Activated T-cell treated with anti-CD3 and anti-CD28 coated beads, Interleukin-2, amount 50 U/mL, for 48 hours (primary cell): ENCODE measurements at regions not wholly inside any gene's neighbourhood (a gene's known extent, or its start where the extent isn't known, plus 50 kb on each side); places are given as distances from the start of the nearest gene placed in this dataset.
"Not testable (repeated sequence)": the region's sequence is repeated elsewhere in the genome, so short reads cannot be mapped to it uniquely, and the experiment has no call there.

Experiments used
- DNase-seq, 2 experiments: peaks; one replicate each; pipeline ENCODE4 v3.0.0-alpha.2; 2020

DNA sequence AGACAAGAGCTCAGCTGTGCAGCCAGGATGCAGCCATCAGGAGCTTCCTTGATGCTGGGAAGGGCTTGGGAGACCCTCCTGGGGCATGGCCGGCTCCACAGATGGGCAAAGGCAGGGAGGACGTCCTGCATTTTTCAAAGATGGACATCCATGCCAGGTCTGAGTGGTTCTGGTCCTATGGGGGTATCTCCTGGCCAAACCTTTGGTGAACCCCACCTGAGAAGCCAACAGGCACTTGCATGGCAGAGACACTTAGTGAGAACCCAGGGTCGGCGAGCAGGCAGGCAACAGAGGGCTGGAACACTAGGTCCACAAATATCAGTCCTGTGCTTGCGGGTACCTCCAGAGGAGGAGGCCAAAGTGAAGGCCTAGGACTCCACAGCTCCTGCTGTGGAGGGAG, 70.0 kb downstream of the KCTD15 start:
- no peak for DNase-seq

DNA sequence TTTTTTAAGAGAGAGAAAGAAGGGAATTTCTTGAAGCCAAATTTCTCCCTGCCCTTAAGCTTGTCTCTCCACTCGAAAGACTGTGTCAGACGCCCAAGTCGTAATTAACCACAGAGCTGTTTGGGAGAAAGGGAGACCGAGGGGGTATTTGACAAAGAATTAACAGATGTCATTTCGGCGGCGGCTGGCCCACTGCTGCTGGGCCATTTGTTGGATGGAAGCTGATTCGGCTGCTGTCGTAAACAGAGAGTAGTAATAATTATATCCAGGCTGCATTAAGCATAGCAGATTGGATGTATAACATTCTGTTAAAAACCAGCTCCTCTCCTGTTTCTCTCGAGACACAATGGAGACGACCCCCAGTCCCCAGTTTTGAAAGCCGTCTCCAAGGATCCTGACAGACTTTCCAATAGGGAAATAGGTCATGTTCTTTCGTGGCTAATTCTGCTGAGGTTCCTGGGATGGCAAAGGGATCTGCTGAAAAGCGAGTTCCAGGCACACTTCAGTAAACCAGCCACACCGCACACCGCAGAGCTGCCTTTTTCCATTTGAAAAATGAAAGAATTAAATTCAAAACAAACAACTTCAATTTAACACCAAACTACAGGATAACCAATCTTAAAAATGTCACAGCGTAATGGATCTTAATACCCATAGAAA, 71.5 kb downstream of the KCTD15 start:
- no peak for DNase-seq

DNA sequence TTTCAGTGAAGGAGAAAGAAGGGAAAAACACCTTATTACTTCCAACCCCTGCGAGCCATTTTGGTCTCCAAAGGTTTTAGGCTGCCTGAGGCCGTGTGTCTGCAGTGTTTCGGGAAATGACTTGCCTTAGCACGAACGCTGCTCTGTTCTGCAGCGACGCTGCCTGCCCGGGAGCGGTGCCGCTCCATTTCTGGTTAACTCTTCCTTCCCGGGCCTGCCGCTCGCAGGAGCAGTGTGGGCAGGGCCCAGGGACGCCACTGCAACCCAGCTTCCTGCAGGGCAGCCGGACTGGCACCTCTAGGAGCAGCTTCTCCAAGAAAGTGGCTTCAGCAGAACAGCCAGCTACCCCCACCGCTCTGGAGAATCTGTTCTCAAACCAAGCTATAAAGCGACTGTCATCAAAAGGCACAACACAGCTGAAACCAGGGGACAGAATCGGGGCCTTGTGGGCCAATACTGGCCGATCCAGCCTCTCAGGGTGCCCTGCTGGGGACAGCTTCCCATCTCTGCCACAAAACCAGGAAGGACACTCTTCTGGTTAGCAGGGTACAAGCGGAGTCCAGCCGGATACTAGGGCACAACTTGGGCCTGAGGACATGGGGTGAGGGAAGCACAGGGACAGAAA, 72.2 kb downstream of the KCTD15 start:
- DNase-seq = no peak

DNA sequence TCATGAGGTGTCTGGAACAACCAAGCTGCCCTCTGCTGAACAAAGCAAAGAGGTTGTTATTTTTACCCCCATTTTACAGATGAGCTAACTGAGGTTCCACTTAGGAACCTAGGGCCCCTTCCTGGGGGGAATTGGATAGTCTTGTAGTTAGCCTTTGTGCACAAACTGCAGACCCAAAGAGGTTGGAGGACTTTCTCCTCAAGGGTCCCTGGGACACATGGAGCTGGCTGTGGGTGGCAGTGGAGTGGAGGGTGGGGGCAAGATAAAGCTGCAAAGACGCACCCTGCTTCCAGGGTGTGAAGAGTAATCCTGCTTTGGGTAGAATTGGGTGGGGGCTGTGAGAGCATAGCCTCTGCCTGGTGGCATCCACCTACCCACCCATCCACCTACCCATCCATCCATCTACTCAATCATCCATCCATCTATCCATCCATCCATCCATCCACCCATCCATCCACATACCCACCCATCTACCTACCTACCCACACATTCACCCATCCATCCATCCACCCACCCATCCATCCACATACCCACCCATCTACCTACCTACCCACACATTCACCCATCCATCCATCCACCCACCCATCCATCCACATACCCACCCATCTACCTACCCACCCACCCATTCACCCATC, 73.7 kb downstream of the KCTD15 start:
- not testable (repeated sequence) for DNase-seq

DNA sequence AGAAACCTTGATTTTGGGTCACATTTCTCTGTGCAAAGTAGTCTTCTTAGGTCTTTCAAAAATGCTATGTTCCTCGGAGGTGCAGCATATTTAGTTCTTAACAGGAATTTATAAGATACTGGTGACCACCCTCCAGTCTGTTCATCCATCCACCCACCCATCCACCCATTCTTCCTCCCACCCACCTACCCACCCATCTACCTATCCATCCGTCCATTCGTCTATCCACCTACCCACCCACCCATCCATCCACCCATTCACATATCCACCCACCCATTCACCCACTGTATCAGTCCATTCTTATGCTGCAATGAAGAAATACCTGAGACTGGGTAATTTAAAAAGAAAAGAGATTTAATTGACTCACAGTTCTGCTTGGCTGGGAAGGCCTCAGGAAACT, 74.9 kb downstream of the KCTD15 start:
- no peak for DNase-seq

DNA sequence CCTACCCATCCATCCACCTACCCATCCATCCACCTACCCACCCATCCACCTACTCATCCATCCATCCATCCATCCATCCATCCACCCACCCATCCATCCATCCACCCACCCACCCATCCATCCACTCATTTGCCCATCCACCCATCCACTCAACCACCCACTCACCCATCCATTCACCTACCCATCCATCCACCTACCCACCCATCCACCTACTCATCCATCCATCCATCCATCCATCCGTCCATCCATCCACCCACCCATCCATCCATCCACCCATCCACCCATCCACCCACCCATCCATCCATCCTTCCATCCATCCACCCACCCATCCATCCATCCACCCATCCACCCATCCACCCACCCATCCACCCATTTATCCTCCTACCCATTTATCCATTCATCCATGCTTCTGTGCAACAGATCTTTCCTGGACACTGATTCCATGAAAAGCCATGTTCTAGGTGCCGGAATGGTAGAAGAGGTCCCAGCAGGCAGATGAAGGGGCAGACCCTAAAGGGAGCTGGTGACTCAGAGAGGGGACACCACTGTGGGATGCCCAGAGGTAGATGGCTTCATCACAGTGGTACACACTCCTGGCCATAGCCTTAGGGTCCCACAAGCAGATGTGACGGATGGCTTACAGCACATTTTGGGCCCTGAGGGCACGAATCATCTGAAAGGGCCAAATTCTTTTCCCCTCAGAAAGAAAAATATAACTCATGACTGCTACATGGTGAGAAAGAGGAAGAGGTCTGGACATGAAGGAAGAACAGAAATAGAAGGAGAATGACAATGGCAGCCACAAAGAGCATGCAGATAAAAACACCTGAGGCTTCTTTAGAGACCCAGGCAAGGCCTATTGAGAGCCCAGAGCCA, 76.0 kb downstream of the KCTD15 start:
- DNase-seq = no peak

DNA sequence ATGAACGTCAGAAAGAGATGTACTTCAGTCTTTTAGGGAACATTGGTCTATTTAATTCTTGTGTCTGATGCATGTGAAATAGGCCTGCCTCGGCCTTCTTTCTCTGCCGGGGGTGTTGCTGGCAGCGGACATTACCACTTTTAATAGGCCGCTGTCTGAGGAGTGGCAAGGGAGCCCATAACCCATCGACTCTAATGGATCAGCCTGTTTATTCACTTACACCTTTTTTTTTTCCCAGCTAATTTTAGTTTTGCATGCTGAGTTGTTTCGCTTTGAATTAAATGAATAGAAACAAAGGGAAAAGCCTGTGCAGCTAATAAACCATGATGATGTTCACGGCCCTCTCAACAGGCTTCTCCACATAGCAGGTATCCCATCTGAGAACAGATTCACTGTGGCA, 78.4 kb downstream of the KCTD15 start:
- no peak for DNase-seq

DNA sequence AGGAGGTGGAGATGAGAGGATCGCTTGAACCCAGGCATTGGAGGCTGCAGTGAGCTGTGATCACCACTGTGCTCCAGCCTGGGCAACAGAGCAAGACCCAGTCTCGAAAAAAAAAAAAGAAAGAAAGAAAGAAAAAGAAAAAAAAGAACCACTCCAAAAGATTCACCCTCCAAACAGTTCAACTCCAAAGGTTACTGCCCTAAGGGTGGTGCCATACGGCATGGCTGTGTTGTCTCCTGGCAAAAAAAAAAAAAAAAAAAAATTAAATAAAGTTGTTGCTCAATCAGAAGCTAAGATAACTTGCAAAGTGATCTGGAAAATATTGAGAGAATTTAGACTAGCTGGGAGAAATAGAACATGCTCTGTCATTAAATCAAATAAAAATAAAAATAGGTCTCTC, 79.5 kb downstream of the KCTD15 start:
- DNase-seq = no peak

DNA sequence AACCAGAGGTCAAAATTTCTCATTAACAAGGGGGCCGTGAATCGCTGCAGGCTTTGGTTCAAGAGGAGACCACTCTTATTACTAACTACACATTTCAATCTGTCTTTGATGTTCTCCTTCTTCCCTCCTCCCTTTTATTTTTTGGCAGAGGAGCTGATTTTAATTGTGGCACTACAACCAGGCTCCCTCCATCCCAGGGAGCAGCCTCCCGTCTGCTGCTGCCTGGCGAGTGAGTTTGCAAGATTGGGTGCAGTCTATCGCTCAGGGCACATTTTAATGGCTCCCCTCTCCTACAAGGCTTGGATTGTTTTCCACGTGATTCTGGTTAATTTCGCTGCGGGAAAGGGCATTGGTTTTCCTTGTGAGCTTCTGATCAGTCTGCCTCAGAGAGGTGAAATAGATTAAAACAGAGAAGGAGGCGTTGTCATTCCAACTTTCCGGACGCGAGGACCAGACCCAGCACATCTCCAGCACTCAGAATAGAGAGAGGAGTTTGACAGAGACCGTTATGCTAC, 81.4 kb downstream of the KCTD15 start:
- no peak for DNase-seq

DNA sequence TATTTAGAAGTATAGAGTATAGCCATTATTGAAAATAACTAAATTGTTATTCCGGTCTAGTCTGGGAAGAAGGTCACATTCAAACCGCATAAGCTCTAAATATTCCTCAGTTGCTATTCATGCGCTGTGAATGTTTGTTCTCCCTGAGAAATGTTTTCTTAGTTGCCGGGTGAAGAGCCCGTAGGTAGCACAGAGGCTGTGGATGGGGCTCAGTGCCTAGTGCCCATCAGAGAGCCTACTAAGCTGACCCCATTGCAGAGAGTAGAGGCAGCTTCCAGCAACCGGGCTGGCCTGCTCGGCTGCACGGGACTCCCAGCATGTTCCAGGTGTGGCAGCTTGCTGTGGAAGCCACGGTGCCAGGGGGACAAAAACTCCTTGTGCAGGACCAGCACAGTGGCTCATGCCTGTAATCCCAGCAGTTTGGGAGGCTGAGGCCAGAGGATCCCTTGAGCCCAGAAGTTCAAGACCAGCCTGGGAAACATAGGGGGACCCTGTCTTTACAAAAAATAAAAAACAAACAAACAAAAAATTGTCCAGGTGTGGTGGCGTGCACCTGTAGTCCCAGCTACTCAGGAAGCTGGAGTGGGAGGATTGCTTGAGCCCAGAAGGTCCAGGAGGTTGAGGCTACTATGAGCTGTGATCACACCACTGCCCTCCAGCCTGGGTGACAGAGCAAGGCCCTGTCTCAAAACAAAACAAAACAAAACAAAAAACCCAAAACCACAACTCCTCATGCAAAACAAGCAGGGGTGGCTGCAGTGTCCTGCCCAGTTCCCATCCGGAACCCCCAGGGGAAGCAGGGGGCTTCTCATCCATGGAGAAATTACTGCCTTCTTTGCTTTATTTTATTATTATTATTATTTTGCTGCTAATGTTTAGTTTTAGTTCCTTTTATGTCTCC, 82.5 kb downstream of the KCTD15 start:
- no peak for DNase-seq

DNA sequence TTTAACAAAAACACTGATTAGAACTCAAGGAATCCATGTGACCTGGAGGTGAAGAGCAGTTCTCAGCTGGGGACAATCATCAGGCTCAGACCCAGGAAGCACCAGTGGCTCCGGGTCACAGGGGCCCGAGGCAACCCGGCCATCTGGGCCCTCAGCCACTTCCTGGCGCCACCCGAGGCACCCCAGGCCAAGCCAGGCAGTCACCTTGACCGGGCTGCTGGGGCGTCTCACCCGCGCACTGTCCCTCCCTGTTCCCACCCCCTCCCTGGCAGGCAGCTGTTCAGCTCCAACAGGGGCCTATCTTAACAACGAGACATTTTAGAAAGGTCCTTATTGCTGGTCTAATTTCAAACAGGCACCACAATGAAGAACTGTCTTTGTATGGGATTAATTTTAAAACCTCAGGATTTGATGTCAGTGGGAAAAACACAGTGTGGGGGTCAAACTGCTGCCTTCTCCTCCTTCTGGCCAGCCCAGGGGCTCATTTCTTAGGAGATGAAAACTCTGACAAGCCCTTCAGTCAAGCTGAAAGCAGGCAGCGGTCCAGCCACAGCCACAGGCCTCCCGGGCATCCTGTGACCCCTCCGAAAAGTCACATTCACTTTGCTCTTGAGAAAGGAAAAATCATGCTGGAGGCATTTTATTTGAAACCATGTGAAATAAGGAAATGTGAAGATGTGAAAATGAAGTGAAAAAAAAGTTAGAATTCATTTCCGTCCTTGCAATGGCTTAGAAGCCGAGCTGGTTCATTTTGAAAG, 83.3 kb downstream of the KCTD15 start:
- DNase-seq = no peak

DNA sequence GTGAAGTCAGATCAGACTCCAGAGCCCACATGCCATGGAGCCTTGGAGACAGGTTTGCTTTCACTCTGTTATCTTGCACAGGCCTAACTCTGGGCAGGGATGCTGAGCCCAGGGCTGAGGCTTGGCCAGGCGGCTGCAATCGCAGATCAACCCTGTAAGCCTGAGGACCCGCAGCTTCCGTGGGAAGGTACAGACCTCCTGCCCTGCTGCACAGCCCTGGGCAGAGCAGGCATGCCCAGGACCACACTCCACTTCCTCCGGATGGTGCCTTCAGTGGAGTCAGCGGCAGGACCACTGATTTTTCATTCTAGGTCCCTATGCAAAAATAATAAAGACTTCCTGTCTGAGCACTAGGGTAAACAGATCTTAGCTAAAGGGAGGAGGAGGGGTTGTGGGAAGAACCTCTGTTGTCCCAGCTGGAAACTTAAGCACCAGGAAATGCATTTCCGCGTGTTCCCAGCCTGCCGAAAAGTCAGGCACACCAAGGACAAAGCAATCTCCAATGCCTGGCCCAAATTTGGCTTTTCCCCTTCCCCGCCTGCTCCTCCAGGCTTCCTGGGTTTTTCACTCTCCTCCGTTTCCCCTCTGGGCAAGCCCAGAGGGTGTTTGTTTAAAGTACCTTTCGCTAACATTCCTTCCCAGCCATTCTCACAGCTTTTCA, 87.3 kb downstream of the KCTD15 start:
- no peak for DNase-seq

DNA sequence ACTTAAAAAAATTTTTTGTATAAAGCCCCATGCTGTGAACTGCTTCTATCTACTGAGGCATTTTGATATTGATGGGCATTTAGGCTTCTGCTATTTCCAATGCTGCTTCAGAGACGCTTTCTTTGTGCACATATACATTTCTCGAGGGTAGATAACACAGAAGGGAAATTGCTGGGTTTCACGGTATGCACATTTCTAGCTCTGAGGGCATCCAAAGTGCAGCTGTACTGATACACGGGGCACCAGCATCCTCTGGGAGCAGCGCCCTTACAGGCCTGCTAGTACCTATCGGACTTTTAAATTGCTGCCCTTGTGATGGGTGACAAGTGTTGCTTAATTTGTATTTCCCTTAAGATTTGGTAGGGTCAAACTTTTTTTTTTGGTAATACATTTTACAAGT, 88.6 kb downstream of the KCTD15 start:
- DNase-seq = no peak

DNA sequence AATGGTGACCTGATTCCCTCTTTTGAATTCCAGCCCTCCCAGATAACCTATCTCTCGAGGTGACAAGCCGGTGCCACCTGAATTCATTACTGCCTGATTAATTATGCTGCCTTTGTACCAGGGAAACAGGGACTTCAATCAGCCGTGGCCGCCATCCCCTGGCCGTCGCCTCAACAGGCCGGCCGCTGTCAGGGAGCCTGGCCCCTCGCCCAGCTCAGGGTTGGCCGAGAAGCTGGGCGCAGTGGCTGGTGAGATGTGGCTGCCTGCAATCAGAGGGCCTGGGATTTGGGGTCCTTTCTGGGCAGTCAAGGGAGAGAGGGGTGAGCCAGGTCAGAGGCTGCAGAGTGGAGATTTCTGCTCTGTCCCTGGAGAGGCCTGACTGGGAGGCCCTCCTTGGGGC, 91.2 kb downstream of the KCTD15 start:
- DNase-seq = no peak

DNA sequence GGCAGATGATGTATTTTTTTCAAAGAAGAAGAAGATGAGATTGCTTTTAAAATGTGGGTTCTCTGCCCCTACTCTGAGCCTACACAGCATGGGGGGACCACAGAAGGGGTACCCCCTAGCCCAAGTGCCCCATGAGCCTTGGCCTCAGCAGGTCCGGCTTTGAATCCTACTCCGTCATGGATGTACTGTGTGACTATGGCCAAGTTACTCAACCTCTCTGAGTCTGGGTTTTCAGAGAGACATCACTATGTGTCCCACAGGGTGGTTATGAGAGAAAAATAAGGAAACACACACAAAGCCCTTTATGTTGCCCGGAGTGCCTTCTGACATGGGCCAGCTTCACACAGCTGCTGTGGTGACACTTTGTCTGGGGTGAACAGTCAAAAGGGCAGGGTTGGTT, 92.0 kb downstream of the KCTD15 start:
- DNase-seq = no peak

DNA sequence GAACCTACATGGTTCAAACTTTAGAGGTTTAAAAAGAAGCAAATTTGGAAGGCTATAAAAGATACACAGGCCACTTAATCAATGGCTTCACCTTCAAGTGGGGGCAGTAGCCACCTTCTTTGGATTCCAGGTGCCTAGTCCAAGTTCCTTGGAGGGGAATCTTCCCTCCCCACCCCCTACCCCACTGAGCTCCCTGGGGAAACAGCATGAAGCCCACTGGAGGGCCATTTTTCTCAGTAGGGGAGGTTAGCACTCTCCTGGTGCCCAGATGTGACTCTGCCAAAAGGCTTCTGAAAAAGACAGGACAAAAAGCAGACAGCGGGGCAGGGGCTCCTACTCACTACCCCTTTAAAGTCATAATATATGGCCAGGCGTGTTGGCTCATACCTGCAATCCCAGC, 93.9 kb downstream of the KCTD15 start:
- DNase-seq = no peak

DNA sequence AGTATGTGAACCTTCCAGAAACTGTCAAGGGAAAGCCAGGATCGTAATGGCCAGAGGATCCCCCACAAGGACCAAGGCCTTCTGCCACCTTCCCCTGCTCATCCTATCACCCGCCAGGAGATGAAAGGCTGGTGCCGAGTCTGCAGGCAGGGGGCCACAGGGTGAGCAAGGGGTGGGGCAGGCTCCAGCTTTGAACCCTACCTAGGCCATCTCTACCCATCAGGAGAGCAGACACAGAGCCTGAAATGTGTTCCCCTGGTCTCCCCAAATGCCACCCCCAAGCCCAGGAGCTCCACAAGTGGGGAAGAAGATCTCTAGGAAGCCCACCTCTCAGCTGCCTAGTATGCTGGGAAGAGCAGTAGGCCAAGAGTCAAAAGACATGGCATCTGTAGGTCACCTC, 95.1 kb downstream of the KCTD15 start:
- no peak for DNase-seq

DNA sequence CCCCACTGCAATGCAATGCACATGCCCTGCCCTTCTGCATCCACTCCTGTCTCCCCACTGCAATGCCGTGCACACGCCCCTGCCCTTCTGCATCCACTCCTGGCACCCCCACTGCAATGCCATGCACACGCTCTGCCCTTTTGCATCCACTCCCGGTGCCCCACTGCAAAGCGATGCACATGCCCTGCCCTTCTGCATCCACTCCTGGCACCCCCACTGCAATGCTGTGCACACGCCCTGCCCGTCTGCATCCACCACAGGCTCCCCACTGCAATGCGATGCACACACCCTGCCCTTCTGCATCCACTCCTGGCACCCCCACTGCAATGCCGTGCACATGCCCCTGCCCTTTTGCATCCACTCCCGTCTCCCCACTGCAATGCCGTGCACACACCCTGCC, 98.1 kb downstream of the KCTD15 start:
- DNase-seq = no peak

DNA sequence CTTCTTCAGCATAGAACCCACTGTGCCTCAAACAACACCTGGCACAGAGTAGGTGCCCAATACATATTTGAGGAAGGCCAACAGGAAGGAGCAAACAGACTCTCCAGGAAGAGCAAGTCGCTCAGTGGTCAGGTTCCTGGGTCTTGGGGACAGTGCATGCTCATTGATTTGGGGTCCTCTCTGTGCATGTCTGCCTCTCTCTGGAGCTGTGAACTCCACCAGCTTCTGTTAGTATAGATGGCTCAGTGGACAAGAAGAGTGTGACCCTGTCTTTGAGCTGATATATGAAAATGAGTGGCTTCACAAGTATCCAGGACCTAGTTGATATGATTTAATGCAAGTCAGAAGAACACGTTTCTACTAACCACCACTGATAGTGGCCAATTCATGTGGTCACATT, 98.7 kb downstream of the KCTD15 start:
- DNase-seq = no peak

DNA sequence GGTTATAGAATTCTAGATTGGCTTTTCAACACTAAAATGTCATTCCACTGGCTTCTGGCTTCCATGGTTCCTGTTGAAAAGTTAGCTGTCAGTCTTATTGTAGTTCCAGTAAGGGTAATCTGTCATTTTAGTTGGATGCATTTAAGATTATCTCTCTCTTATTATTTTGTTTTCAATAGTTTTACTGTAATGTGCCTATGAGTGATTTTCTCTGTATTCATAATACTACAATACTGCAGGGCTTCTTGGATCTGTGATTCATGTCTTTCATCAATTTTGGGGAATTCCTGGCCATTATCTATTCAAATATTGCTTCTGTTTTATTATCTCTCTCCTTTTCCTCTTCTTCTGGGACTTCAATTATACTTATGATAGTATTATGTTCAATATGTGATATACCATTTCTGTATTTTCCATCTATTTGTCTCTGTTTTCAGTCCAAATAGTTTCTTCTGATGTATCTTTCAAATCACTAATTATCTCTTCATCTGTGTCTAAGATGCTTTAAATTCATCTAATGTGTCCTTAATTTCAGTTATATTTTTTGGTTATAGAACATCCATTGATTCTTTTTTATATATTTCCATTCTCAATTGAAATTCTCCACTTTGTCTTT, 101.5 kb downstream of the KCTD15 start:
- DNase-seq = no peak

DNA sequence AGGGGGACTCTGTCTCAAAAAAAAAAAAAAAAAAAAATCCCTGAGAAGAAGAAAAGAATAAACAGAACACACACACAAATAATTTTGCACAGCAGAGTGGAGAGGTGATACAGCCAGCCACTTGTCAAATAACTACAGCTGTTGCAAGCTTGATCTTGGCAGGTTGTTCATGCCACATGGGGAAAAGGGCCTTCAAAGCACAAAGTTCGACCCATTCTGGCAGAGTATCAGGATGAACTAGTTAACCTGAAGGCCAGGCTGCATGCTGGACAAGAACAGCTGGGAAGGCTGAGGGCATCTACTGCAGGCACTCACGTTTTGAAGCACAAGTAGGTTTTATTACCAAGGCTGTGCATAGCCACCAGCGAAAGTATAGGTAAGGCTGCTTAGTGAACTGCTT, 104.1 kb downstream of the KCTD15 start:
- no peak for DNase-seq
